H9 (cell line): ENCODE measurements at regions not wholly inside any gene's neighbourhood (a gene's known extent, or its start where the extent isn't known, plus 50 kb on each side); places are given as distances from the start of the nearest gene placed in this dataset.

ENCODE experiments used
- DNase-seq: peaks from one replicate; pipeline ENCODE4 v3.0.0-alpha.2; 2017
- H2AFZ ChIP-seq: one replicate; pipeline ENCODE4 v1.6.1; 2013; ENCODE audit warnings: mild to moderate bottlenecking, low read length, control low read depth, moderate library complexity
- H2AK5ac ChIP-seq: 2 replicates; pipeline ENCODE4 v1.6.1; 2013; ENCODE audit warnings: low read length, control low read depth, mixed read lengths; ENCODE audit not compliant: insufficient read length
- H2BK120ac ChIP-seq: one replicate; pipeline ENCODE4 v1.6.1; 2013; ENCODE audit warnings: low read depth, mild to moderate bottlenecking, low read length, control low read depth, inconsistent platforms; ENCODE audit not compliant: poor library complexity, severe bottlenecking
- H2BK12ac ChIP-seq: 2 replicates; pipeline ENCODE4 v1.6.1; 2013; ENCODE audit warnings: low read length, control low read depth, mixed read lengths, low read depth; ENCODE audit not compliant: insufficient read length
- H2BK15ac ChIP-seq: 2 replicates; pipeline ENCODE4 v1.6.1; 2013; ENCODE audit warnings: low read depth, low read length, control low read depth
- H2BK20ac ChIP-seq: one replicate; pipeline ENCODE4 v1.6.1; 2013; ENCODE audit warnings: low read depth, mild to moderate bottlenecking, low read length, control low read depth, inconsistent platforms; ENCODE audit not compliant: poor library complexity, severe bottlenecking
- H2BK5ac ChIP-seq: 2 replicates; pipeline ENCODE4 v1.6.1; 2013; ENCODE audit warnings: low read length, control low read depth, mixed read lengths; ENCODE audit not compliant: insufficient read length
- H3K14ac ChIP-seq: 2 replicates; pipeline ENCODE4 v1.6.1; 2013; ENCODE audit warnings: low read length, control low read depth; ENCODE audit not compliant: insufficient read depth
- H3K18ac ChIP-seq: 2 replicates; pipeline ENCODE4 v1.6.1; 2013; ENCODE audit warnings: low read depth, mild to moderate bottlenecking, mixed read lengths, low read length, control low read depth; ENCODE audit not compliant: insufficient read length
- H3K23ac ChIP-seq: 2 replicates; pipeline ENCODE4 v1.6.1; 2013; ENCODE audit warnings: low read length, control low read depth, mixed read lengths, low read depth; ENCODE audit not compliant: insufficient read length
- H3K23me2 ChIP-seq: 2 replicates; pipeline ENCODE4 v1.6.1; 2013; ENCODE audit warnings: low read depth, mild to moderate bottlenecking, mixed read lengths, low read length, control low read depth; ENCODE audit not compliant: insufficient read length, poor library complexity, severe bottlenecking
- H3K27ac ChIP-seq: 2 replicates; pipeline ENCODE4 v1.5.1; 2013; ENCODE audit warnings: low read length, control low read depth, mixed read lengths, low read depth; ENCODE audit not compliant: insufficient read length
- H3K27me3 ChIP-seq: 2 replicates; pipeline ENCODE4 v1.6.1; 2013; ENCODE audit warnings: low read length, control low read depth, inconsistent platforms; ENCODE audit not compliant: insufficient read depth
- H3K4ac ChIP-seq: 2 replicates; pipeline ENCODE4 v1.6.1; 2013; ENCODE audit warnings: low read depth, mild to moderate bottlenecking, control low read depth, inconsistent platforms, low read length, moderate library complexity
- H3K4me1 ChIP-seq: 2 replicates; pipeline ENCODE4 v1.6.1; 2013; ENCODE audit warnings: low read length, control low read depth, inconsistent platforms; ENCODE audit not compliant: insufficient read depth
- H3K4me2 ChIP-seq: 2 replicates; pipeline ENCODE4 v1.6.1; 2013; ENCODE audit warnings: low read length, control low read depth, mixed read lengths; ENCODE audit not compliant: insufficient read length, insufficient read depth
- H3K56ac ChIP-seq: 2 replicates; pipeline ENCODE4 v1.6.1; 2013; ENCODE audit warnings: low read depth, mild to moderate bottlenecking, mixed read lengths, low read length, control low read depth; ENCODE audit not compliant: insufficient read length
- H3K79me1 ChIP-seq: 2 replicates; pipeline ENCODE4 v1.6.1; 2013; ENCODE audit warnings: low read depth, mild to moderate bottlenecking, moderate library complexity, low read length, control low read depth, inconsistent platforms; ENCODE audit not compliant: insufficient read depth, poor library complexity, severe bottlenecking
- H3K79me2 ChIP-seq: 2 replicates; pipeline ENCODE4 v1.6.1; 2013; ENCODE audit warnings: low read length, control low read depth, inconsistent platforms; ENCODE audit not compliant: insufficient read depth
- H3K9ac ChIP-seq: 2 replicates; pipeline ENCODE4 v1.6.1; 2013; ENCODE audit warnings: low read length, control low read depth, mixed read lengths; ENCODE audit not compliant: insufficient read length; ENCODE audit errors: extremely low read depth
- H3K9me3 ChIP-seq: one replicate; pipeline ENCODE4 v1.6.1; 2013; ENCODE audit warnings: low read depth, low read length, inconsistent platforms; ENCODE audit not compliant: control insufficient read depth
- H3T11ph ChIP-seq: one replicate; pipeline ENCODE4 v1.6.1; 2013; ENCODE audit warnings: mild to moderate bottlenecking, low read length, control low read depth, inconsistent platforms
- H4K20me1 ChIP-seq: one replicate; pipeline ENCODE4 v1.6.1; 2013; ENCODE audit not compliant: control insufficient read depth, insufficient read length, insufficient read depth
- H4K5ac ChIP-seq: 2 replicates; pipeline ENCODE4 v1.6.1; 2013; ENCODE audit warnings: low read depth, mild to moderate bottlenecking, mixed read lengths, low read length, control low read depth; ENCODE audit not compliant: insufficient read length
- H4K8ac ChIP-seq: replicated peaks from 2 replicates; pipeline ENCODE4 v1.6.1; 2013; ENCODE audit warnings: low read length, control low read depth, mixed read lengths, low read depth; ENCODE audit not compliant: insufficient read length
- H4K91ac ChIP-seq: 2 replicates; pipeline ENCODE4 v1.6.1; 2013; ENCODE audit warnings: low read depth, mild to moderate bottlenecking, moderate library complexity, mixed read lengths, low read length, control low read depth; ENCODE audit not compliant: insufficient read length
- H3K27ac Mint-ChIP-seq, 3 experiments: 2 replicates in 2 of 3; 3 replicates in 1 of 3; pipeline ENCODE4 v1.8.0; 2020 to 2021; ENCODE audit warnings: mixed read lengths in 3 of 3, mild to moderate bottlenecking in 1 of 3, moderate library complexity in 1 of 3
- H3K27me3 Mint-ChIP-seq: 2 replicates; pipeline ENCODE4 v1.8.0; 2021; ENCODE audit warnings: low read depth, mild to moderate bottlenecking, moderate library complexity, mixed read lengths
- H3K36me3 Mint-ChIP-seq, 3 experiments: 2 replicates in 2 of 3; 3 replicates in 1 of 3; pipeline ENCODE4 v1.8.0; 2020 to 2021; ENCODE audit warnings: low read depth in 3 of 3, mixed read lengths in 3 of 3; ENCODE audit not compliant: insufficient read depth in 1 of 3
- H3K4me1 Mint-ChIP-seq, 2 experiments: 2 replicates each; pipeline ENCODE4 v1.8.0; 2020; ENCODE audit warnings: mixed read lengths in 2 of 2
- H3K4me3 Mint-ChIP-seq, 2 experiments: 2 replicates in 1 of 2; 3 replicates in 1 of 2; pipeline ENCODE4 v1.8.0; 2020 to 2021; ENCODE audit warnings: mild to moderate bottlenecking in 2 of 2, mixed read lengths in 2 of 2, moderate library complexity in 1 of 2
- H3K9me3 Mint-ChIP-seq, 2 experiments: 2 replicates in 1 of 2; 3 replicates in 1 of 2; pipeline ENCODE4 v1.8.0; 2020; ENCODE audit warnings: mild to moderate bottlenecking in 2 of 2, mixed read lengths in 2 of 2, moderate library complexity in 1 of 2
- WGBS: extraction: QIAGEN DNeasy Blood & Tissue Kit; methylation state at CpG from one replicate; pipeline ENCODE4 v1.1.7; 2013; ENCODE audit warnings: missing lambda C conversion rate, low lambda C conversion rate, mixed read lengths; ENCODE audit not compliant: insufficient read length; ENCODE audit errors: extremely low coverage; 5-methylcytosine and 5-hydroxymethylcytosine counted together
- TF ChIP-seq, protein P1 (sequence below): fragments of 200-600 bp; sonication (generic); conservative IDR thresholded peaks from 3 replicates; pipeline ENCODE4 v1.8.0; 2021; ENCODE audit warnings: antibody characterized with exemption, mild to moderate bottlenecking

DNA sequence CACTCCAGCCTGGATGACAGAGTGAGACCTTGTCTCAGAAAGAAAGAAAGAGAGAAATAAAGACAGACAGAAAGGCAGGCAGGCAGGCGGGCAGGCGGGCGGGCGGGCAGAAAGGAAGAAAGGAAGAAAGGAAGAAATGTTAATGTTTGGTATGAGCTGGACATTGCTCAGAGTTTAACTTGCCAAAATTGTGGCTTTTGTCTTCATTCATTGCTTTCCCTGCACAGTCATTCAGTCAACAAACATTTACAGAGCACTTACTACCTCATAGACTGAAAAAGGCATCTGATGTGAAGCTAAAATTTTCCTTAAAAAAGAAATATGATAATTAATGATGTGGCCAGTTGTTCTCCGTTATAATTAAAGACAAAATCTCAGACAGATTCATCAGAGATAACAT lies 247.1 kb downstream of the SPTSSA start:
- Mint-ChIP-seq H3K36me3 (no peaks in the 10 kb centered on the region; a peak in 1 of 7 replicates), H3K4me3 (no peak overlapping the region), H3K27ac (no peak overlapping the region), H3K27me3 (no peaks in the 10 kb centered on the region), H3K4me1 (no peaks in the 10 kb centered on the region), H3K9me3 (no peaks in the 10 kb centered on the region; a peak in 1 of 5 replicates)
- Histone ChIP-seq H2AK5ac (no peak overlapping the region), H3K23ac (no peak overlapping the region), H3T11ph (no peak overlapping the region), H3K56ac (no peak overlapping the region), H2BK20ac (no peak overlapping the region), H4K8ac (no peak overlapping the region), H3K27me3 (no peaks in the 10 kb centered on the region), H2BK15ac (no peak overlapping the region), H2BK120ac (no peak overlapping the region), H3K9me3 (no peaks in the 10 kb centered on the region), H4K91ac (no peak overlapping the region), H3K14ac (no peak overlapping the region), H3K79me2 (no peaks in the 10 kb centered on the region), H3K27ac (no peak overlapping the region), H3K18ac (no peak overlapping the region), H3K4ac (no peak overlapping the region), H4K5ac (no peak overlapping the region), H3K79me1 (no peaks in the 10 kb centered on the region), H2BK12ac (no peak overlapping the region), H2AFZ (no peak overlapping the region), H3K4me2 (no peak overlapping the region), H4K20me1 (no peaks in the 10 kb centered on the region), H3K4me1 (no peaks in the 10 kb centered on the region), H3K23me2 (no peaks in the 10 kb centered on the region), H2BK5ac (no peak overlapping the region), H3K9ac (no peak overlapping the region)
- TF ChIP-seq, protein P1, sequence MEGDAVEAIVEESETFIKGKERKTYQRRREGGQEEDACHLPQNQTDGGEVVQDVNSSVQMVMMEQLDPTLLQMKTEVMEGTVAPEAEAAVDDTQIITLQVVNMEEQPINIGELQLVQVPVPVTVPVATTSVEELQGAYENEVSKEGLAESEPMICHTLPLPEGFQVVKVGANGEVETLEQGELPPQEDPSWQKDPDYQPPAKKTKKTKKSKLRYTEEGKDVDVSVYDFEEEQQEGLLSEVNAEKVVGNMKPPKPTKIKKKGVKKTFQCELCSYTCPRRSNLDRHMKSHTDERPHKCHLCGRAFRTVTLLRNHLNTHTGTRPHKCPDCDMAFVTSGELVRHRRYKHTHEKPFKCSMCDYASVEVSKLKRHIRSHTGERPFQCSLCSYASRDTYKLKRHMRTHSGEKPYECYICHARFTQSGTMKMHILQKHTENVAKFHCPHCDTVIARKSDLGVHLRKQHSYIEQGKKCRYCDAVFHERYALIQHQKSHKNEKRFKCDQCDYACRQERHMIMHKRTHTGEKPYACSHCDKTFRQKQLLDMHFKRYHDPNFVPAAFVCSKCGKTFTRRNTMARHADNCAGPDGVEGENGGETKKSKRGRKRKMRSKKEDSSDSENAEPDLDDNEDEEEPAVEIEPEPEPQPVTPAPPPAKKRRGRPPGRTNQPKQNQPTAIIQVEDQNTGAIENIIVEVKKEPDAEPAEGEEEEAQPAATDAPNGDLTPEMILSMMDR = no peak
- WGBS = no CpG with 5 or more reads among the region's 5 CpGs
- DNase-seq = no peak
